CD4-positive, alpha-beta T cell treated with Interferon alpha-2 for 1 hour (primary cell): ENCODE measurements at regions not wholly inside any gene's neighbourhood (a gene's known extent, or its start where the extent isn't known, plus 50 kb on each side); places are given as distances from the start of the nearest gene placed in this dataset.
A peak's percentile ranks its signal among the peaks of the same experiment; 100 is the strongest.

ENCODE experiments used
- DNase-seq, 2 donors: peaks; one replicate each; pipeline ENCODE4 v3.0.0-alpha.2; 2020 to 2022

DNA sequence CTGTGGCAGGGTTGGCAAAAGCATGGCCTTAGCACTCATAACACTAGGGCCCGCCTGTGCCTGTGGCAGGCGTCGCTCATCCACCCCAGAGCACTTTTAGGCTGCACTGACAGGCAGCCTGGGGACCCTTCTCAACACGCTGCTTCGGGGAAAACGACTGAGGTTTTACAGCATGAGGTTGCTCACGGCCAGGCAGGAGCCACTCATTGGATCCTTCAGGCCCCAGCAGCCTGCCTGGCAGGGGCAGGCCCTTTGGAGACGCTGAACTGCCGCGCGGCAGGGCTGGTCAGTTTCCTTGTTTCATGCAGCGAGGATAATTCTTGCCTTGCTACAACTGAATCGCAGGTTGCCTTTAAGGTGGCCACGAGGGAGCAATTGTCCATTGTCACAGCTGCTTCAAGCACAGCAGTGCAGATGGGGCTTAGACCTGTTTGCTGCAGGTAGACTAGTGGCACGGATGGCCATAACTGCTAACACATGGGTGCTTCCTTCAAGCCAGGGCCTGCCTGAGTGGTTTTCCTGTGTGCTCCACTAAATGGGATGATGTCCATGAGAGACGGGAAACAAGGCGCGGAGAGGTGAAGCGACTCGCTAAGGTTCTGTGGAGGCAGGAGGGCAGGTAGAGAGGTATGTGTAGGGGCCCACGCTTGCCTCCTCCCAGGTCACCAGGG is 49.9 kb upstream of the HS6ST1 start:
- DNase-seq: no peak

DNA sequence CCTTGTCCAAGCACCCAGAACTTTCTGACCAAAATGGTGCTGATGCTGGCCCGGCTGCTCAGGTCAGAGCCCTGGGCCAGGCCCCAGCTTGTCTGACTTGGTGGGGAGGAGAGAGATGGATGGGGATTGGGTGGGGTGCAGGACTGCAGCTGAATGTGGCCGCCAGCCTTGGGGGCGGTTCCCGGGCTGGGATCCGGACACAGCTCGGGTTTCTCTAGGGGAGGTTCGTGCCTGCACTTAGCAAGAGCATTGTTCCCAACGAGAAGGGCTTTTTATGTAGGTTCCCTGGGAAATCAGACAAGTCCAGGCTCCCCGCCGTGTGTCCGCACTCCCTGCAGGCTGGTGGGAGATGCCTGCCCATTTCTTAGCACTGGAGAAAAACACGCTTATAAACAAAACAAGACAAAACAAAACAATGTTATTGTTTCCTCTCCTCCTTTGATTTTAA is 50.5 kb upstream of the HS6ST1 start:
- no peak for DNase-seq

GRCh38 chr2:128369602-128370467 is 51.2 kb upstream of the HS6ST1 start:
- no peak for DNase-seq

DNA sequence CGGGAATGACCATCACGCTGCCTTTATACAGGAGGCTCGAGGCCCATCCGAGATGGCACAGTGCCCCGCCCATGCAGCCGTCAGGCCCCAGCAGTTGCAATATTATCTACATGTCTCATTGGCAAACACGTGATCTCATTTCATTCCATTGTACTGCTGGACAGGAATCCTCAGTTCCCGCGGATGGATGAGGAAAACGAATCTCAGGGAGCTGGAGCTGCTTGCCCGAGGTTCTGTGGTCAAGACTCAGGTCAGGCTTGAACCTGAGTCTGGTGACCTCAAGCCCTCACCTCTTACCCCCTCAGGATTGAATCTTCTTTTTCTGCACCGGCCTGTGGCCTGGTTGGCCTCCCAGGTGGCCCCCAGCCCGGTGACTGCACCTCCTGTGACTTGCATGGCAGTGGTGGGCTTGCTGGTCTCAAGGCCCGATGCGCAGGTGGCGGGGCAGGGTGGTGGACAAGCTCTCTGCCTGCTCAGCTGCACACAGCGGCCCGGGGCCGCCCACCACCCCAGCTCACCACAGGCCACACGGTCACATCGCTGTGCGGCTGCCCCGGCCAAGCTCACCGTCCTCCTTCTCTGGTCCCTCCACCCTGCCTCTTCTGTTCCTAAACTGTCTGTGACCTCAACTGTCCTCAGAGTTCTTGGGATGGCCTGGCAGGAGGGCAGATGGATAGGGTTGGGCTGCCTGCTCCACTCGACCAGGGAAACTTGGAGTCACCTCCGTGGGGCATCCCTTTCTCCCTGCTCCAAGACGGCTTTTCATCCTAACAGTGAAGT is 52.0 kb upstream of the HS6ST1 start:
- DNase-seq: no peak

- no peak for DNase-seq
Observed at GRCh38 chr2:128371248-128371630, 52.6 kb upstream of the HS6ST1 start.

GRCh38 chr2:128371648-128372345 is 53.1 kb upstream of the HS6ST1 start:
- DNase-seq: no peak

DNA sequence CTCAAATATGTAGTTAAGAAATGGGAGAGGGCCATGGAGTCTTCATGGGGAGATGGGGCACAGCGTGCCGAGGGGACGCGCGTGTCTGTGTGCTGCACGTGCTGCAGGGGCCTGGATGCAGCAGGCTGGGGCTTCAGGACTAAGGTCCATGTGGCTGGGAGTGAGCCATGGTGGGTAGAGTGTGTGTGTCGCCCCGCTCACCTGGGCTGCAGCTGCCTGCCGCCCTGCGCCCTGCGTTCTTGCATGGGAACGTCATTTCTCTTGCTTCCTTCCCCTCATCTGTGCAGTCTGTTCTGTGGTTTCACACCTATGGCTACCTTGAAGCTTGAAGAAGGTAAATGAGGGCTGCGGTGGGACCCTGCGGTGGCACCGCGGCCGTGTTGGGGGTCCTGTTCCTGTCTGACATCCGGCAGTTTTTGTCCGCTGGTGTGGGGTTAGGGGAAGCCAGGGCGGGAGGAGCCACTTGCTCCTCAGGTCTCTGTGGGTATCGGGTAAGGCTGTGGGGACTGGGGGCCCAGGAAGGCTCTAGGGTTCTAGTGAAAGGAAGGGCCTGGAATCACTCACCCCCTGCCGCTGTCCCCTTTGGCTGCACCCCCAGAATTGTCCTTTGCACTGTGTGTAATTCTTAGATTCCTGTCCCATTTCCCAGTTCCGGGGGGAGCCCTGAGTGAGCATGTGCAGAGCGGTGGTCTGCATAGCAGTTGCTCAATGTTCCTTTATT is 54.1 kb upstream of the HS6ST1 start:
- peak; percentile 20 to 41 for DNase-seq

GRCh38 chr2:128373451-128374000 is 54.9 kb upstream of the HS6ST1 start:
- no peak for DNase-seq

DNA sequence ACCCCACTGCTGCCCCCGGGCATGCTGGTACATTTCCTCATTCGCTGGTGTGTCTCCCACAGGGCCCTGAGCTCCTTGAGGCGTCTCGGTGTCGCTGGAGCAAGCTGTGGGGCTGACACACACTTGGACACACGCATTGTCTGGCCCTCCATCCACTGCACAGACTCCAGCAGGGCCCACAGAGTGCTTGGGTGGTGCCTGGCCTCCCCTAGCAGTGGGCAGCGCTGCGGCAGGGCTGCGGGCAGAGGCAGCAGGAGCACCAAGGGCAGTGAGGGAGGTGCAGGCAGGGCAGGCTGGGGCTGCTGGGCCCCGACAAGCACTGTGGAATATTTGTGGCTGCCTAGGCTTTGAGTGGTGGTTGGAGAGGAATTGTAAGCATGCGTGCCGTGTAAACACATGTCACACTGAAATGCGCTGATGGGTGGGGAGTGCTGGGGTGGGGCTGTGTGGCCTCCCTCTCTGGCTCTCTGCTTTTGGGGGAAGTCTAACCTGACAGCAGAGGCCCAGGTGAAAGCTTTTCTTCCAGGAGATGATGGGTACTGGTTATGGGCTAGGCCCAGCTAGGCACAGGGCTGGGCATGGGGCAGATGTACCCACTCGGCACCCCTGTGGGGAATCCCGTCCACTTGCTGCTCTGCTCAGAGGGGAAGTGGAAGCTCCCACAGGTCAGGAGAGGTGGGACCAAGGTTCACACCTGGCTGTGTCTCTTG is 55.5 kb upstream of the HS6ST1 start:
- DNase-seq: no peak

DNA sequence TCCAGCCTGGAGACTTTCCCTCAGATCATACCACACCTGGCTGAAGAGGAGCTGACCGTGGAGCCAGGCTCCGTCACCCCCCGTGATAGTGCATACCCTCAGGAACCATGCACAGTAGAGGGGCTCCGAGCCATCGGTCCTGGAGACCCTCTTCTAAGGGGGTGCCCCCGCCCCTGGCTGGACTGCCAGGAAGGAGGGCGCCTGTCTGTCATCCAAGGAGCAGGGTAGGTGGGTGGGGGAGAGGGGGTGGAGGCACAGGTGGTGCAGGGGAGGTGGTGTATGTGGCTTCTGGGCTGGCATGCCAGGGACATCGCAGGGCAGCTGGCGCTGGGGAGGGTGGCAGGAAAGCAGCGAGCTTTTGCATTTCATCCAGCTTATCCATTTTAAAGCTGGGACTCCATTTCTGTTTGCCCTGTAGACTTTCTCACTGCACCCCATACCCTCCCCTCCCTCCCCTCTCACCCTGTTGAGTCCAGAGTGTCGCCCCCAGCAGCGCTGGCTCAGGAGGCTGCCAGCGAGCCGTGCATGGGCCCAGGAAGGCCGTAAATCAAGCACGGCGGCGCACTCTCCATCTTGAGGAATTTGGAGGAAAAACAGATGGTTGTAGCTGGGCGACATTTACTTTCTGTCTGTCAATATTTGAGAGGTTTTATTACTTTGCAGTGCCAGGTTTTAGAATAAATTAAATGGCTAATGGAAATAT is 56.2 kb upstream of the HS6ST1 start:
- DNase-seq: peak in 1 of 2 donors; percentile 0

- peak in 1 of 2 donors; percentile 0 for DNase-seq
Observed at GRCh38 chr2:128375454-128375853, 56.8 kb upstream of the HS6ST1 start.

DNA sequence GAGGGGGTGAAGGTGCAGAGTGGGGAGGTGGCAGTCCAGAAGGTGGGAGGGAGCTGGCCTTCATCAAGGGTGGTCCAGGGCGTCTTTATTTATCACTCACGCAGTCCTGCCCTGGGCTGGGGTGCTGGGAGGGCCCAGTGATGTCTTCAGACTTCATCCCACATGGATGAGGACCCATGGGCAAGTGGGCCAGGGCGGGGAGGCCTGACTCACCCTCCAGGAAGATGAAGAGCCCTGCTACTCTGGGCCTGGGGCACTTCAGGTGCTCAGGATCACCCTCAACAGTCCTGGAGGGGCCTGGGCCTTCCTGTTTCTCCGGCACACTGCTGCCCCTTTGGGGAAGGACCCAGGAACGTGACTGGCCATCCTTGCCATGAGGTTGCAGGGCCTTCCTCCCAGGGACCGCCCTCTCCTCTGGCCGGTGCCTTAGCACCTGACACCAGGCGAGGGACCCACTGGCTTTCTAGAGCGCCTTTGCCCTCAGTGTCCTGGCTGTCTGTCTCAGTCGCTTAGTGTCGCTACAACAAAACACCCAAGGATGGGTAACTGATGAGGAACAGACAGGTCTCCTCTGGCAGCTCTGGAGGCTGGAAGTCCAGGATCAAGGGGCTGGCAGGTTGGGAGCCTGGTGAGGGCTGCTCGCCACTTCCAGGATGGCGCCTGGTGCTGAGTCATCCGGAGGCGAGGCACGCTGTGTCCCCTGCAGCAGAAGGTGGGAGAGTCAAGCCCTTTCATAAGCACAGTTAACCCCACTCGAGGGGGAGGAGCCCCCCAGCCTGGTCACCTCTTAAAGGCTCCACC is 57.8 kb upstream of the HS6ST1 start:
- no peak for DNase-seq

GRCh38 chr2:128377071-128377910 is 58.6 kb upstream of the HS6ST1 start:
- peak in 1 of 2 donors; percentile 0 for DNase-seq

DNA sequence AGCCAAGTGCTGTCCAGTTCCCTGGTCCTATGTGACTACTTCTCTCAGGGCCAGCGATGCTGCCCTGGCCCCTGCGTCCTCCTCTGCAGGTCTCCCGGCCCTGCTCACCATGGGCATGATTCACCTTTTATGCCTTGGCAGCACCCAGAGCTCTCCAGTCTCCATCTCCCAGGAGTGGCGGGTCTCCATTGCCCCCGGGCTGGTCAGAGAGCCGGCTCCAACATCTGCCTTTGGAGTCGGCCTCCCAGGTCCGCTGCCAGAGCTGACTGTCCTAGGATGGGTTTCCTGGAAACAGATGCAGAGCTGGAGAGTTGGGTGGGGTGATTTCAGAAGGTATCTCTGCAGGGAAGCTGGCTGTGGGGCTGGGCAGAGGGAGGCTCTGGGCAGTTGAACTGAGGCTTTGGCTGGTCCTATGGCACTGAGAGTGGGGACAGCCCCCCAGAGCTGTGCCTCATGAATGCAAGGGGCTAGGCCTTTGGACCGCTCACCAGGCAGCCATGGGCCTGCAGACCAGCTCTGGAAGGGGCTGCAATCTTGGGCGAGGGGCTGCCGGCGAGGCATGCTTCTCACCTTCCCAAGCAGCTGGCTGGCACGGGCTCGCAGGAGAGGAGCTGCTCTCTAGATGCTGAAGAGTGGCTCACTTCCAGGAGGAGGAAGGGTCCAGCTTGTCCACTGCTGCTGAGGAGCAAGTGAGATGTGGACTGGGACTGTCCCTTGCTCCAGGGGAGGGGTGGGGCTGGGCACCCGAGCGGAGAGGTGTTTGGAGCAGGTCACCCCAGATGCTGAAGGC is 59.8 kb upstream of the HS6ST1 start:
- no peak for DNase-seq

GRCh38 chr2:128379021-128380015 is 60.6 kb upstream of the HS6ST1 start:
- DNase-seq: no peak
